ENCODE measurements at regions not wholly inside any gene's neighbourhood (a gene's known extent, or its start where the extent isn't known, plus 50 kb on each side); places are given as distances from the start of the nearest gene placed in this dataset.

- H3K36me3 ChIP-seq = no peaks in the 10 kb centered on the region
- H3K9me3 ChIP-seq (replicated peaks) = peaks cover 3% of the 10 kb centered on the region
- no peak for DNase-seq (ENCODE audit: low read depth in 1 of 2, low spot score in 2 of 2)
- H3K4me3 ChIP-seq = no peak overlapping the region
- H3K27me3 ChIP-seq (replicated peaks) = peaks cover 26% of the 10 kb centered on the region
- H3K4me1 ChIP-seq (replicated peaks) = peaks cover 18% of the 10 kb centered on the region
- H3K27ac ChIP-seq = no peak overlapping the region
Observed at GRCh38 chr4:3661989-3662388, 104.2 kb upstream of the ADRA2C start.

- Histone ChIP-seq H3K36me3 (no peaks in the 10 kb centered on the region), H3K4me3 (no peak overlapping the region), H3K27me3 (replicated peaks) (peaks cover 31% of the 10 kb centered on the region)
Observed at GRCh38 chr4:3660928-3661515, 105.2 kb upstream of the ADRA2C start.

GRCh38 chr4:3660086-3660927, 105.9 kb upstream of the ADRA2C start:
- no peak for DNase-seq (ENCODE audit: low read depth in 1 of 2, low spot score in 2 of 2)
- Histone ChIP-seq H3K27me3 (replicated peaks) (peaks cover 31% of the 10 kb centered on the region), H3K4me1 (replicated peaks) (peaks cover 18% of the 10 kb centered on the region), H3K27ac (no peak overlapping the region), H3K4me3 (no peak overlapping the region), H3K36me3 (no peaks in the 10 kb centered on the region), H3K9me3 (replicated peaks) (no peaks in the 10 kb centered on the region)

More at GRCh38 chr4:3660928-3661515, 105.2 kb upstream of the ADRA2C start:
- peaks cover 18% of the 10 kb centered on the region for H3K4me1 ChIP-seq (replicated peaks)
- no peaks in the 10 kb centered on the region for H3K9me3 ChIP-seq (replicated peaks)
- no peak overlapping the region for H3K27ac ChIP-seq
- DNase-seq (ENCODE audit: low read depth in 1 of 2, low spot score in 2 of 2) = no peak

GRCh38 chr4:3659131-3659530, 107.1 kb upstream of the ADRA2C start:
- H3K4me3 ChIP-seq = no peak overlapping the region
- H3K27me3 ChIP-seq (replicated peaks) = peaks cover 41% of the 10 kb centered on the region
- DNase-seq (ENCODE audit: low read depth in 1 of 2, low spot score in 2 of 2) = no peak
- H3K4me1 ChIP-seq (replicated peaks) = peaks cover 18% of the 10 kb centered on the region
- no peak overlapping the region for H3K27ac ChIP-seq
- no peaks in the 10 kb centered on the region for H3K36me3 ChIP-seq
- H3K9me3 ChIP-seq (replicated peaks) = no peaks in the 10 kb centered on the region; the same call in 1 of the 2 replicates

- H3K4me1 ChIP-seq (replicated peaks) = peaks cover 18% of the 10 kb centered on the region
- H3K4me3 ChIP-seq = no peak overlapping the region
- no peaks in the 10 kb centered on the region for H3K36me3 ChIP-seq
- no peak overlapping the region for H3K27ac ChIP-seq
- no peak for DNase-seq (ENCODE audit: low read depth in 1 of 2, low spot score in 2 of 2)
- peaks cover 41% of the 10 kb centered on the region for H3K27me3 ChIP-seq (replicated peaks)
- no peaks in the 10 kb centered on the region; the same call in 1 of the 2 replicates for H3K9me3 ChIP-seq (replicated peaks)
Observed at GRCh38 chr4:3658530-3658913, 107.7 kb upstream of the ADRA2C start.

GRCh38 chr4:3657902-3658529, 108.2 kb upstream of the ADRA2C start:
- Histone ChIP-seq H3K9me3 (replicated peaks) (no peaks in the 10 kb centered on the region; the same call in 1 of the 2 replicates), H3K27ac (no peak overlapping the region), H3K4me3 (no peak overlapping the region), H3K36me3 (no peaks in the 10 kb centered on the region), H3K27me3 (replicated peaks) (peaks cover 41% of the 10 kb centered on the region), H3K4me1 (replicated peaks) (peaks cover 18% of the 10 kb centered on the region)
- peak; percentile 60 to 77 for DNase-seq (ENCODE audit: low read depth in 1 of 2, low spot score in 2 of 2)

- no peak for DNase-seq (ENCODE audit: low read depth in 1 of 2, low spot score in 2 of 2)
- H3K27me3 ChIP-seq (replicated peaks) = peaks cover 39% of the 10 kb centered on the region
Observed at GRCh38 chr4:3656416-3657356, 109.5 kb upstream of the ADRA2C start.

GRCh38 chr4:3655963-3656362, 110.2 kb upstream of the ADRA2C start:
- no peaks in the 10 kb centered on the region; the same call in 1 of the 2 replicates for H3K9me3 ChIP-seq (replicated peaks)
- peaks cover 32% of the 10 kb centered on the region for H3K27me3 ChIP-seq (replicated peaks)
- no peak overlapping the region for H3K4me3 ChIP-seq
- H3K36me3 ChIP-seq = no peaks in the 10 kb centered on the region
- no peak for DNase-seq (ENCODE audit: low read depth in 1 of 2, low spot score in 2 of 2)
- H3K4me1 ChIP-seq (replicated peaks) = peaks cover 18% of the 10 kb centered on the region
- no peak overlapping the region for H3K27ac ChIP-seq

More at GRCh38 chr4:3656416-3657356, 109.5 kb upstream of the ADRA2C start:
- no peaks in the 10 kb centered on the region for H3K36me3 ChIP-seq
- no peak overlapping the region for H3K4me3 ChIP-seq
- no peaks in the 10 kb centered on the region; the same call in 1 of the 2 replicates for H3K9me3 ChIP-seq (replicated peaks)
- H3K4me1 ChIP-seq (replicated peaks) = peaks cover 18% of the 10 kb centered on the region
- no peak overlapping the region for H3K27ac ChIP-seq

GRCh38 chr4:3655485-3655884, 110.7 kb upstream of the ADRA2C start:
- Histone ChIP-seq H3K36me3 (no peaks in the 10 kb centered on the region), H3K4me1 (replicated peaks) (peaks cover 18% of the 10 kb centered on the region), H3K9me3 (replicated peaks) (no peaks in the 10 kb centered on the region; the same call in 1 of the 2 replicates), H3K27ac (no peak overlapping the region), H3K27me3 (replicated peaks) (peaks cover 31% of the 10 kb centered on the region), H3K4me3 (no peak overlapping the region)
- no peak for DNase-seq (ENCODE audit: low read depth in 1 of 2, low spot score in 2 of 2)

- Histone ChIP-seq H3K36me3 (no peaks in the 10 kb centered on the region), H3K27ac (no peak overlapping the region), H3K4me1 (replicated peaks) (peaks cover 26% of the 10 kb centered on the region), H3K27me3 (replicated peaks) (peaks cover 19% of the 10 kb centered on the region), H3K4me3 (no peak overlapping the region), H3K9me3 (replicated peaks) (peaks cover 6% of the 10 kb centered on the region; the same call in 1 of the 2 replicates)
- DNase-seq (ENCODE audit: low read depth in 1 of 2, low spot score in 2 of 2) = no peak
Observed at GRCh38 chr4:3654036-3654807, 112.0 kb upstream of the ADRA2C start.

- no peak overlapping the region for H3K27ac ChIP-seq
- H3K27me3 ChIP-seq (replicated peaks) = peaks cover 19% of the 10 kb centered on the region
- no peak for DNase-seq (ENCODE audit: low read depth in 1 of 2, low spot score in 2 of 2)
- peaks cover 13% of the 10 kb centered on the region for H3K4me1 ChIP-seq (replicated peaks)
- H3K9me3 ChIP-seq (replicated peaks) = peaks cover 6% of the 10 kb centered on the region; the same call in 1 of the 2 replicates
- no peak overlapping the region for H3K4me3 ChIP-seq
- H3K36me3 ChIP-seq = no peaks in the 10 kb centered on the region
Observed at GRCh38 chr4:3652586-3652985, 113.6 kb upstream of the ADRA2C start.

- peaks cover 9% of the 10 kb centered on the region for H3K4me1 ChIP-seq (replicated peaks)
- no peak for DNase-seq (ENCODE audit: low read depth in 1 of 2, low spot score in 2 of 2)
- no peaks in the 10 kb centered on the region for H3K36me3 ChIP-seq
Observed at GRCh38 chr4:3651267-3651845, 114.8 kb upstream of the ADRA2C start.

More at GRCh38 chr4:3651267-3651845, 114.8 kb upstream of the ADRA2C start:
- peaks cover 17% of the 10 kb centered on the region for H3K27me3 ChIP-seq (replicated peaks)
- H3K9me3 ChIP-seq (replicated peaks) = peaks cover 6% of the 10 kb centered on the region; the same call in 1 of the 2 replicates
- no peak overlapping the region for H3K4me3 ChIP-seq
- H3K27ac ChIP-seq = no peak overlapping the region

Measured in SJSA1 (cell line).